ENCODE measurements at regions not wholly inside any gene's neighbourhood (a gene's known extent, or its start where the extent isn't known, plus 50 kb on each side); places are given as distances from the start of the nearest gene placed in this dataset.
A peak's percentile ranks its signal among the peaks of the same experiment; 100 is the strongest.

DNA sequence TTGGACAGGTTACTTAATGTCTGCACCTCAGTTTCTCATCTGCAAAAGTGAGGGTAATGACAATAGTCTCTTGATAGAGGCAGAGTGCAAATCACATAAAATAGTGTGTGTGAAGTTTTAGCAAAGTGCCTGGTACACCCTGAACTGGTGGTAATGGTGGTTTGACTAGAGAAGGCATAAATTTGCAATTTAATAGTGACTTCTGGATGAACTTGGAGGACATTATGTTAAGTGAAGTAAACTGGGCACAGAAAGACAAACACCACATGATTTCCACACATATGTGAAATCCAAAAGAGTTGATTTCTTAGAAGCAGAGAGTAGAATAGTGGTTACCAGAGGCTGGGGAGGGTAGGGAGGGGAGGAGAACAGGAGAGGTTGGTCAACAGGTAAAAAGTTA lies 54.8 kb upstream of the FUT8 start:
- no peak for TF ChIP-seq CTCF (IDR thresholded peaks at IDR 0.05)
- peak overlapping the region; percentile 59 for H3K27ac ChIP-seq
- H3K4me1 ChIP-seq: peaks cover 51% of the 10 kb centered on the region
- H3K27me3 ChIP-seq (ENCODE audit: insufficient read depth in 3 of 3, low read length in 2 of 3): no peaks in the 10 kb centered on the region
- DNase-seq: no peak
- intact Hi-C loops (cut with DNase I): no loop called here
- no peaks in the 10 kb centered on the region for H3K9me3 ChIP-seq
- H3K4me3 ChIP-seq: no peak overlapping the region
- H3K36me3 ChIP-seq (ENCODE audit: insufficient read depth in 1 of 2, low read depth in 1 of 2): no peaks in the 10 kb centered on the region
- ATAC-seq: no peak

GRCh38 chr14:65359503-65359902 lies 53.0 kb upstream of the FUT8 start:
- intact Hi-C loops (cut with DNase I): no loop called here
- WGBS, 3 donors: 47 to 48% (median 48%) methylated on average over 3 of the region's 3 CpGs
- ATAC-seq (peak in 3 of 4 donors; percentile 15 to 22 (median 17)), DNase-seq (no peak)
- TF ChIP-seq CTCF (IDR thresholded peaks at IDR 0.05): no peak
- Histone ChIP-seq H3K27ac (peak overlapping the region; percentile 32), H3K4me1 (peaks cover 44% of the 10 kb centered on the region), H3K27me3 (ENCODE audit: insufficient read depth in 3 of 3, low read length in 2 of 3) (no peaks in the 10 kb centered on the region), H3K36me3 (ENCODE audit: insufficient read depth in 1 of 2, low read depth in 1 of 2) (no peaks in the 10 kb centered on the region), H3K9me3 (no peaks in the 10 kb centered on the region), H3K4me3 (no peak overlapping the region)

GRCh38 chr14:65360144-65360784 lies 52.3 kb upstream of the FUT8 start:
- no peak for TF ChIP-seq CTCF (IDR thresholded peaks at IDR 0.05)
- Histone ChIP-seq H3K9me3 (no peaks in the 10 kb centered on the region), H3K36me3 (ENCODE audit: insufficient read depth in 1 of 2, low read depth in 1 of 2) (no peaks in the 10 kb centered on the region), H3K4me3 (no peak overlapping the region), H3K4me1 (peaks cover 36% of the 10 kb centered on the region), H3K27ac (peak overlapping the region; percentile 32), H3K27me3 (ENCODE audit: insufficient read depth in 3 of 3, low read length in 2 of 3) (no peaks in the 10 kb centered on the region)
- DNase-seq (no peak), ATAC-seq (peak in 2 of 4 donors; percentile 50 to 60)
- intact Hi-C loops (cut with DNase I): no loop called here
- WGBS, 3 donors: 24 to 49% (median 31%) methylated on average over 2 of the region's 2 CpGs

- Histone ChIP-seq H3K9me3 (no peaks in the 10 kb centered on the region), H3K27me3 (ENCODE audit: insufficient read depth in 3 of 3, low read length in 2 of 3) (no peaks in the 10 kb centered on the region), H3K36me3 (ENCODE audit: insufficient read depth in 1 of 2, low read depth in 1 of 2) (no peaks in the 10 kb centered on the region), H3K27ac (peak overlapping the region; percentile 74), H3K4me3 (no peak overlapping the region), H3K4me1 (peaks cover 35% of the 10 kb centered on the region)
- 22 to 28% (median 25%) methylated on average over 2 of the region's 2 CpGs for WGBS, 3 donors
- peak; percentile 82 to 95 (median 86) for ATAC-seq
- intact Hi-C loops (cut with DNase I): no loop called here
- DNase-seq: peak; percentile 49 to 75
- TF ChIP-seq CTCF (IDR thresholded peaks at IDR 0.05): no peak
Observed at GRCh38 chr14:65361920-65362319, 50.6 kb upstream of the FUT8 start.

All from psoas muscle (tissue), 7 donors.